HEK293T (cell line): ENCODE measurements at regions not wholly inside any gene's neighbourhood (a gene's known extent, or its start where the extent isn't known, plus 50 kb on each side); places are given as distances from the start of the nearest gene placed in this dataset.

Experiments used
- BHLHE40 ChIP-seq: fragments of 450-650 bp; IDR thresholded peaks from 2 replicates; pipeline ENCODE4 v1.6.1; 2016; ENCODE audit warnings: mild to moderate bottlenecking, moderate library complexity, borderline replicate concordance
- CTBP1 ChIP-seq: fragments of 450-650 bp; IDR thresholded peaks from 2 replicates; pipeline ENCODE4 v1.6.1; 2016; ENCODE audit warnings: borderline replicate concordance
- ELF4 ChIP-seq: fragments of 450-650 bp; IDR thresholded peaks from 2 replicates; pipeline ENCODE4 v1.6.1; 2017; ENCODE audit warnings: antibody characterized with exemption
- FOXK2 ChIP-seq: fragments of 450-650 bp; IDR thresholded peaks from 2 replicates; pipeline ENCODE4 v1.6.1; 2016; ENCODE audit warnings: mild to moderate bottlenecking
- FOXM1 ChIP-seq: fragments of 450-650 bp; IDR thresholded peaks from 2 replicates; pipeline ENCODE4 v1.6.1; 2017; ENCODE audit warnings: mild to moderate bottlenecking, borderline replicate concordance
- LEF1 ChIP-seq: fragments of 450-650 bp; IDR thresholded peaks from 2 replicates; pipeline ENCODE4 v1.6.1; 2017; ENCODE audit warnings: mild to moderate bottlenecking, borderline replicate concordance
- SP1 ChIP-seq: fragments of 450-650 bp; IDR thresholded peaks from 2 replicates; pipeline ENCODE4 v1.6.1; 2017
- SUZ12 ChIP-seq: fragments of 450-650 bp; IDR thresholded peaks from 2 replicates; pipeline ENCODE4 v1.6.1; 2016; ENCODE audit warnings: mild to moderate bottlenecking
- TARDBP ChIP-seq: fragments of 450-650 bp; IDR thresholded peaks from 2 replicates; pipeline ENCODE4 v1.6.1; 2016
- TF ChIP-seq, protein P1 (sequence below): fragments of 450-650 bp; IDR thresholded peaks from 2 replicates; pipeline ENCODE4 v1.6.1; 2016

DNA sequence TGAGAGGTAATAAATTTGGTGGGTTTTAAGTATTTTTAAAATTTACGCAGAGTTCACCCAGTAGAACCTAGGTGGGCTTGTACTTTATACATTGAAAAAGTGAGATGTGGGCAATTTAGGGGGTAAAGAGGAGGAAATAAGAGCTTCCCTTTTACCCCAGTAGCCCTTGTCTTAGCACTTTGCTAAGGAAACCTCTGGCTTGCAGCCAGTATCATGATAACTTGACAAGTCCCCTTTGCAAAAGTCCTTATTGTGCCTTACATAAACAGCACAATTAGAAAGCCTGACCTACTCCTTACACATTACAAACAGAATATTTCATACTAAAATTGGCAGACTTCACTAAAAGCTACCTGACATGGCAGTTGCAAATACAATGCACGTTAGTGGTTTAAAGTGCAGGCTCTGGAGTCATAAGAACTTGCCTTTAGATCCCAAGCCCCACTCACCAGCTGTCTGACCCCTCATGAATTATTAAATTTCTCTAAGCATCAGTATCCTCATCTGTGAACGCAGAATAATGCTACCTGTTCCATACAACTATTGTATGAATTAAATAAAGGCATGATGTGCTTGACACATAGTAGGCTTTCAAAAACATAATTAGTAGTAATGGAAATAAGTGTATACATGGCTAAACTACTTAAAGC lies 53.2 kb upstream of the NELL2 start:
- TF ChIP-seq, protein P1, sequence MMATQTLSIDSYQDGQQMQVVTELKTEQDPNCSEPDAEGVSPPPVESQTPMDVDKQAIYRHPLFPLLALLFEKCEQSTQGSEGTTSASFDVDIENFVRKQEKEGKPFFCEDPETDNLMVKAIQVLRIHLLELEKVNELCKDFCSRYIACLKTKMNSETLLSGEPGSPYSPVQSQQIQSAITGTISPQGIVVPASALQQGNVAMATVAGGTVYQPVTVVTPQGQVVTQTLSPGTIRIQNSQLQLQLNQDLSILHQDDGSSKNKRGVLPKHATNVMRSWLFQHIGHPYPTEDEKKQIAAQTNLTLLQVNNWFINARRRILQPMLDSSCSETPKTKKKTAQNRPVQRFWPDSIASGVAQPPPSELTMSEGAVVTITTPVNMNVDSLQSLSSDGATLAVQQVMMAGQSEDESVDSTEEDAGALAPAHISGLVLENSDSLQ = no peak
- TF ChIP-seq LEF1 = no peak
- TF ChIP-seq SP1 = no peak
- no peak for TF ChIP-seq FOXM1
- TF ChIP-seq FOXK2 = no peak
- no peak for TF ChIP-seq BHLHE40
- TF ChIP-seq CTBP1 = no peak
- no peak for TF ChIP-seq SUZ12
- no peak for TF ChIP-seq TARDBP
- no peak for TF ChIP-seq ELF4
